ENCODE measurements at regions not wholly inside any gene's neighbourhood (a gene's known extent, or its start where the extent isn't known, plus 50 kb on each side); places are given as distances from the start of the nearest gene placed in this dataset.

DNA sequence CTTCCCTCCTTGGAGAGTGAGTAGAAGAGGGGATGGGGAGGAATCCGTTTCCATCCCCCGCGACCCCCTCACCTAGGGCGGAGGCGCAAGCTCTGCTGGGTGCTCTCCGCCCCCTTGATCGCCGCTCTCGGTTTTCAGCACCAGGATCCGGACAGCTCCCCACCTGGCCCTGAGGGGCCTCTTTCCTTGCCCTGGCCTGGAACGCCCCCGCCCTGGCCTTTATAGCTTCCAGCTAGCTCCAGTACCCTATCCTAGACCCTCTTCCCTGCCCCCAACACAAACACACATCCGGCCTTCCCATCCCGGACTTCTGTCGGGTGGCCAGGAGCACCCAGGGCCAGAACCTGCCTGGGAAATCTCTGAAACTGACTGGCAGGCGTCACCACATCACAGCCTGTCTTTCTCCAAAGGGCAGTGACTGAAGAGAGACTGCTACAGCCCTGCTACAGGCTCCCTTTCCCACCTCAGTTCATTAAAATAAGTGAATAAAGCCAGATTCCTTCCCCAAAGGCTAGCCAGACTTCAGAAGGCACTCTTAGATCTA is 72.3 kb upstream of the LEP start:
- DNase-seq: no peak

DNA sequence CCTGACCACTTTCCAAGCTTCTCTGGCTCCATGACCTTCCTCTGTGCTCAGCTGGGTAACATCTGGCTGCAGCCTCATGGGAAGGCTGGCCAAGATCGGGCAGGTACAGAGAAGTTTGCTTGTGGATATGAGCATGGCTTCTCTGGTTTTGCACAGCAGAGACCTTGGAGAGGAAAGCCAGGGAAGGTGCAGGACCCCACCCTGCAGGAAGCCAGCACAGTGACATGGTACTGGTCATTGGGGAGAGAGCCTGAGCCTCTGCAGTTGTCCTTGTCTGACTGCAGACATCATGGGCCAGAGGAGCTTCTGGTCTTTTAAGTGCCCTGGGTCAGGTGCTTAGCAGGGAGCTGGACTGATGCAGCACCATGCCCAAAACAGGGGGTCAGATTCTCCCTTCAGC is 70.6 kb upstream of the LEP start:
- no peak for DNase-seq

DNA sequence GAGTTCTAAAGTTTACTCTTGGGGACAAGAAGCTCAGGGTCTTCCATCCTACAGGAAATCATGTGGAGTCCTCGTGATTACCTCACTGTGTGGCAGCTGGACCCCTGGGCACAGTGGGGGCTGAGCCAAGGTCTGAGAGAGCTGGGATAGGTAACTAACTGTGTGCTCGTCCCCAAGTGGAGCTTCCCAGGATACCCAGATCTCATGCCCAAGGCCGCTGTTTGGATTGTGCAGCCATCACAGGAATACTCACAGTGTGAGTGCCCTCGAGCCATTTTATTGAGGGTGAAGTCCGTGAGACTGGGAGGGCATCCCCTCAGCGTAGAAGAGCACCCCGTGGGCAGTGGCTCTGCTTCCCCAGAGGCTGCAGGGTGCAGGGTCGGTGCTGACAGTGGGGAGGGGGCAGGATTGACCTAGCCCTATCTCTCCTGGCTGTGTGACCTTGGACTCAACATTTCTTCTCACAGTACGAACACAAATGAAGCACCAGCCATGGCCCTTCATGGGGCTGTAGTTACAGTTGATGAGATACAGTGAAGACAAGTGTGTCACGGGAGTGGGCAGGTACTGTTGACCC is 69.6 kb upstream of the LEP start:
- no peak for DNase-seq

DNA sequence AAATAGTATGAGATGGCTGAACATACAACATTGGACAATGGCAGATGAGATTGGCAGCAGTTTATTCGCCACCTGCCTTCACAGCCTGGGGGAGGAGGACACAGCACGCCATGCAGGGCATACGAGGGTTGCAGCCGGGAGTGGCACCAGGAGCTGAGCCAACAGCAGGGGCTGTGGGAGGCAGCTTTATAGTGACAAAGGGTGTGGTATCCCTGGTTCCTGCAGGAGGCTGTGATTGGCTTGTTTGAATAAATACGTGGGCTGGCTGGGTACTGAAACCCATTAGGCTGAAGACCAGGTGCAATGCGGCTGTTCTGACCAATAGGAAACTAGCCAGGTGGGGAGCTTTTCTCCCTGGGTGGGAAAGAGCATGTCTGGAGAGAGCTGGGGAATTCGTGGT is 68.9 kb upstream of the LEP start:
- DNase-seq: peak in 1 of 2 experiments; percentile 55

DNA sequence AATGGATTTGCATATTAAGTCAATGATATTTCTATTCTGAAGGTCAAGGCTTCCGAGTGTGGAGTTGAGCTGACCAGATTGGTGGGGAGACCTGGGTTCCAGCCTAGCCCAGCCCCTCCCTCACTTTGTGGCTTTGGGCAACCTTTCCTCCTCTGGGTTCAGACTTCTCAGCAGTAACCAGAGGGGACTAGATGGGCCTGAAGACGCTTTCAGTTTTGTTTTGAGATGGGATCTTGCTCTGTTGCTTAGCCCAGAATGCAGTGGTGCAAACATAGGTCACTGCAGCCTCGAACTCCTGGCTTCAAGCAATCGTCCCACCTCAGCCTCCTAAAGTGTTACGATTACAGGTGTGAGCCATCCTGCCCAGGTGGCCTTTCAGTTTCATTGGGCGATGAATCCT is 68.1 kb upstream of the LEP start:
- DNase-seq: no peak

DNA sequence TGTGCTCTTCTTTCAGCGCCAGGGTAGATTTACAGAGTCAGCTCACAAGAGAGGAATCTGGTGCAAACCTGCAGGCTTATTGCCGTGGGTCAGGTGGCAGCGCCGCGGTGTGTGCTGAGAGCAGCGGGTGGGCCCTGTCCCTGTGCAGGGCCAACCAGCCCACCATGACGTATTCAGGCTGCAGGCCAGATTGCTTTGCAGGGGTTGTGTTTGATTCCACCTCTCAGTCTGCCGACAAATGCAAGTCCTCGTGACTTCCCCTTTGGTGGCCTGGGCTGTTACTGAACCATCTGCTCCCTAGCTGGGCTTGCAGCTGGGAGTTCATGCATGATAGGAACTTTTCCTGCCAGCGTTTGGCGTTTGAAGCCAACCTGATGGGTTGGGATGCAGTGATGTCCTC is 66.7 kb upstream of the LEP start:
- peak; percentile 72 to 78 for DNase-seq

DNA sequence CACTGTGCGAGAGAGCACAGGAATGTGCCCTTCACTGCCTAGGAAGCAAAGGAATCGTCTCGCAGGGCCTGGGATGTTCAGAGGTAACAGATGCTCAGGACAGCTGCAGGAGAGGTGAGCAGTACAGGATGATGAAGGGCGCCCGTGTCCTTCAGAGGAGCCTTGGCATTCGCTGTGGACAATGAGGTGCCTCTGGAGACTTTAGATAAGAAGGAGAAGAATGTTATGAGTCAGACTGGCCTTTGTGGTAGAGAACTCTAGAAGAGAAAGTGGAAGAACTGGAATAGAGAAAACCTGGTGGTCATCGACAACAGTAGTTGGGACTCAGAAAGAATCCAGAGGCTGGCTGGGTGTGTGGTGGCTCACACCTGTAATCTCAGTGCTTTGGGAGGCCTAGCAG is 64.4 kb upstream of the LEP start:
- no peak for DNase-seq

DNA sequence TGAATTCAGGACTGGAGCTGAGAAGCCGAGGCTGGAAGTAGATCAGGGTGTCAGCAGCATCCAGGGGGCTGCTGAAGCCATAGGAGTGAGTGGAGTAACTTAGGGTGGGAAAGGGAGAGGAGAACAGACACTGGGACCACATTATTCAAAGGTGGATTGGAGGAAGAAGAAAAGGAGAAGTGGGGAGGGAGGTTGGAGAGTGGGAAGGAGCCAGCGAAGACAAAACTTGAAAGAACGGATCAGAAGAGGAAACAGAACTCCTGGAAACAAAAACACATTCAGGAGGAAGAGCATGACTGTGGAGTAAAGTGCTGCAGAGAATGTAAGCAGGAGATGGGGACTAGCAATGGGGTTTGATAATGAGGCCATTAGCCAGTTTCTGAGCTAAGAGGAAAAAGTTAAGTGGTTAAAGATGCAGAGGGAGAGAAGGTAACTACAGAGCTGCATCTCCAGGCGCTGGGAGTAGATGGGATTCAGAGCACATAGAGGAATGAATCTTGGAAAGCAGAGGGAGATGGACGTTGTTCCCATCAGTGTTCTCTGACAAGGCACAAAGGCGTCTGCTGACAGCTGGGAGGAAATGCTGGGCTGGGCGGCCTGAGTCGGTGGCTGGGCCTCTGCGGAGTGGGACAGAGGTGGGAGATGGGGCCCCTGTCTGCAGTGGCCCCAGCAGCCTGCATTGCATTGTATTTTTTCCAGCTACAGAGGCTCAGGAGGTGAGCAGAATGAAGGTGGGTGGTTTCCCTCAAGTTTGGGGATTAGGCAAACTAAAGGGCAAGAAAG is 63.1 kb upstream of the LEP start:
- no peak for DNase-seq

DNA sequence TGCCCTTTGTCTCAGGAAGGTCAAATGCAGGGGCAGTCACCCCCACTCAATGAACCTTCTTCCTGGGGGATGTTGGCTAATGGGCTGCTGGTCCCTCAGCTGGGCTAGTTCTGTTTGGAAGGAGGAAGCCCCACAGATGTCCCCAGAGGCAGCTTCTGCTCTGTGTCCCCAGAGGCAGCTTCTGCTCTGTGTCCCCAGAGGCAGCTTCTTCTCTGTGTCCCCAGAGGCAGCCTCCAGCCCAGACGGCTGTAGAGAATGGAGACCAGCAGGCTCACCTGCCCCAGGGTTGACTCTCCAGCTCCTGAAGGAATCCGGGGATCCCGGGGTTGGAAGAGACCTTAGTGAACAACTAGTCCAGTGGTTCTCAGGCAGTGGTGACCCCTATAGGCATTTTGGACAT is 62.5 kb upstream of the LEP start:
- DNase-seq: no peak

DNA sequence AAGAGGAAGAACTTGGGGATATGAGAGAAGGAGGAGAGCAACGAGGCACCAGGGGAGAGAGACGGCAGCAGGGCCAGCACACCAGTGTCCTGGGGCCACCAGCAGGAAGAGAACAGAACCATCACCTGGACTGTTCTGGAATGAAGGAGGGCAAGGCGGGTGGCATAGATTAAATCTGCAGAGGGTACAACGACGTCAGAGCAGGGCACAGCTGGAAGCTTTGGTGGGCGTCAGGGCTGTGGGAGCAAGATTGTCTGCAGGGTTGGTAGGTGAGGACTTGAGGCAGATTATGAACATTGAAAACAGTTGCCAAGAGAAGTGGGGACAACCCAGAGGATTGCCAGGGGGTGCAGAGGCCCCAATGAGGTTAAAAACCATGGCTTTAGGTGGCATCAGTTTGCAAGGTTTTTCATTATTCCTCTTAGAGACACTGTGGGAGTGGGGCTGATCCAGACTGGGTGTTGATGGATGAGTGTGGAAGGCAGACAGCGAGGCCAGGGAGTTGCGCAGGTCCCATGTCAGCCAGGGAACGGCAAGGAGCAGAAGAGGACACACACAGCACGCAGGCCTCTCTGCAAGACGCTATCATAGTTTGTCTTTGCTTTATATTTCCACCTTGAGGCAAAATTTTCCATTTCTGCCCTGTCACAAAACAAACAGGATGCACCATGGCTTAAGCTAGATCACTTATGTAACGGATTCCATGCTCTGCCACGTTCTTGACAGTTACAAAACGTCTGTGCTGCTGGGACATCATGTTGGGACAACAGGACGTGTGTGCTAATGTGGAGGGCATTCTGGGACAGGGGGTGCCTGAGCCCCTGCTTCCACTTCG is 52.5 kb upstream of the LEP start:
- no peak for DNase-seq

DNA sequence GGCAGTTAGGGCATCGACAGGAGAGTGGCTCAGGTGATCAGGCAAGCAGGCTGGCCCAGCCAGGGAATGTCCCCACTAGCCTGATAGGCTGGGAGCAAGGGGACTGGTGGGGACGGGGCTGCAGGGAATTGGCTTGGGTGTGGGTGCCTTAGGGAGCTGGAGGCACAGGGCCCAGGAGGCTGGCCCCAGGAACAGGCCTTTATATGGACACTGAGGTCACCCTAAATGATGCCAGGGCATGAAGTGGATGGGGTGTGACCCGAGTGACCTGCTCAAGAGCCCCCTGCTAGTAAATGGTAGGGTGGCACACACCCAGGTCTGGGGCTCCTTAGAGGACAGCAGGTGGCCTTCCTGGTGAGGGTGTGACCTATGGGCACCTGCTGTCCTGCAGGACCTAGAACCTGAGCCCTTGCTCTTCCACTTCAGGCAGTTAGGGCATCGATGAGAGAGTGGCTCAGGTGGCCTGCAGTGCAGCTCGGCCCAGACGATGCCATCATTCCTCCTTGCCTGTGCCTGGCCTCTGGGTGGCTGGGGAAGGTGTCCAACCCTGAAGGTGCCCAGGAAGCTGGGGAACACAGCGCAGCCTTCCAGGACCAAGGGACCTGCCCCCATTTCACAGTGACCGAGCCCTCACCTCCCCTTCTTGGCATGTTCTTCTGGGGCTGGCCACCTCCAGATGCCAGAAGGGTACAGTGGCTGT is 51.7 kb upstream of the LEP start:
- DNase-seq: no peak

DNA sequence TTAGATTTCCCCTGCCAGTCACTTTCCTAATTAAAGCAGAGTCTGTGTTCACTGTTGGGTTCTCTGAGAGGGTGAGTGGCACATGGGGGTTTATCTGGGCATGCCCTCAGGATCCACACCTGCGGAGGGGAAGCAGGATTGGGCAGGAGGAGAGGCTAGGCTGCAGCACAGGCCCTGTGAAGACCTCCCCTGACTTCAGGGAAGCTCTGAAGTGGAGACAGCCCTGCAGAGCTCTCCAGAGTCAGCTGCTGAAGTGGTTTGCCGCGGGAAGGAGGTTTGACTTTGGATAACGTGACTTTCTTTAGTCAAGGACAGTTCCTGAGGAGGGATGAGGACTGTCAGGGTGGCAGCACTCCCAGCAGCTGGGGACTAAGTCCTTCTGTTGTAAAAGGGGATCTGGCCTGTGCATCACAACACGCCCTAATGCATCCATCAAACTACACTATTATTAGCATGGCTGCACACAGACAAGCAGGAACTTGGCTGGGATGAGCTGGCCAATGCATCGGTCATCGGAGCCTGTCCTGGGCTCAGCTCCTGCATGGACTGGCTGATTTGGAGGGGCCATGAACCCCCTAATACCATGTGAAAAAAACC is 50.9 kb upstream of the LEP start:
- no peak for DNase-seq

DNA sequence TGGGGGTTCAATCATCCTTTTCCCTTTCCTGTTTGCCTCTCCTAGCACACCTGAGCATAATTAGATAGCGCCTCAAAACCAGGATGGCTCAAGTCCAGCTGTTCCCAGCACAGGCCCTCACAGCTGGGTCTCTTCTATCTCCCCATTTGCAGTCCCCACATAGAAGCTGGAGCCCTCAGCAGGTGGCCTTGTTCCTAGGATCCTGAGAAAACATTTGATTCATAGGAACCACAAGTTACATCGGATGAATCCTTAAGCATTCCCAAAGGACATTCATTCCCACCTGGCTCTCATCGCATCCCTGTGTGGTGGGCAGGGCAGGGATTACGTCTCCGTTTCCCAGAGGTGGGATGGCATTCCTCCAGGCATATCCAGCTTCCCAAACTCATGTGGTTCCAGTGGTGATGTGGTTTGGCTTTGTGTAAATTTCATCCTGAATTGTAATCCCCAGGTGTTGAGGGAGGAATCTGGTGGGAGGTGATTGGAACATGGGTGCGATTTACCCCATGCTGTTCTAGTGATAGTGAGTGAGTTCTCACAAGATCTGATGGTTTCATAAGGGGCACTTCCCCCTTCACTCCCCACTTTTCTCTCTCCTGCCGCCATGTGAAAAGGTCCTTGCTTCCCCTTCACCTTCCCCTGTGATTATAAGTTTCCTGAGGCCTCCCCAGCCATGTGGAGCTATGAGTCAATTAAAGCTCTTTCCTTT is 49.8 kb upstream of the LEP start:
- no peak for DNase-seq

Data from cerebellar nuclear complex (tissue), 1 donor.